GM12873 (cell line): ENCODE measurements at regions not wholly inside any gene's neighbourhood (a gene's known extent, or its start where the extent isn't known, plus 50 kb on each side); places are given as distances from the start of the nearest gene placed in this dataset.
A peak's percentile ranks its signal among the peaks of the same experiment; 100 is the strongest.

ENCODE experiments used
- TF ChIP-seq, protein P1 (sequence below): IDR thresholded peaks from 2 replicates; pipeline ENCODE4 v1.5.1; 2012; ENCODE audit warnings: low read depth, mild to moderate bottlenecking, moderate library complexity, low read length, control low read depth; ENCODE audit not compliant: insufficient read depth; ENCODE audit errors: missing control alignments

DNA sequence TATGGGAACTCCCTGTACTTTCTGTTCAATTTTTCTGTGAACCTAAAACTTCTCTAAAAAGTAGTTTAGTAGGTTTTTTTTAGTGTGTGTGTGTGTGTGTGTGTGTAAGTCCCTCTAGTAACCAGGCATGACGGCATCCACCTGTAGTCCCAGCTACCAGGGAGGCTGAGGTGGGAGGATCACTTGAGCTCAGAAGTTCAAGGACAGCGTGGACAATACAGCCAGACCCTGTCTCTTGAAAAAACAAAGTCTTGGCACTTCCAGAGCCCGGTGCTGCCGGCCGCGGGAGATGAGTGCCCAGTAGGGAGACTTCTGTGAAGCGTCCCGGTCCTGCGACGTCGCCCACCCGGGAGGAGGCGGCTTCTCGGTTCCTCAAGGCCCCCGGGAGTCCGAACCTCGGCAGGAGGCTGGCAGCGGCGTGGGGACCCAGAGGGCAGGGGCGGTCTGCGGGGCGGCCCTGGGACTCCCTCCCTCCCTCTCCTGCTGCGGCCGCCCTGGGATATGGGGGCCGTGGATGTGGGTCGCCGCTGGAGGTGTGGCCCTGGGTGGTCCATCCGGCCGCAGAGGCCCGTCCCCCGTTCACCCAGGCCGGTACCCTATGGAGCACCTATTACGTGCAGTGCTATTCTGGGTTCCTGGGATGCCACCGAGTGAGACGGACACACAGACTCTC is 78.0 kb upstream of the SIRPG start:
- TF ChIP-seq, protein P1, sequence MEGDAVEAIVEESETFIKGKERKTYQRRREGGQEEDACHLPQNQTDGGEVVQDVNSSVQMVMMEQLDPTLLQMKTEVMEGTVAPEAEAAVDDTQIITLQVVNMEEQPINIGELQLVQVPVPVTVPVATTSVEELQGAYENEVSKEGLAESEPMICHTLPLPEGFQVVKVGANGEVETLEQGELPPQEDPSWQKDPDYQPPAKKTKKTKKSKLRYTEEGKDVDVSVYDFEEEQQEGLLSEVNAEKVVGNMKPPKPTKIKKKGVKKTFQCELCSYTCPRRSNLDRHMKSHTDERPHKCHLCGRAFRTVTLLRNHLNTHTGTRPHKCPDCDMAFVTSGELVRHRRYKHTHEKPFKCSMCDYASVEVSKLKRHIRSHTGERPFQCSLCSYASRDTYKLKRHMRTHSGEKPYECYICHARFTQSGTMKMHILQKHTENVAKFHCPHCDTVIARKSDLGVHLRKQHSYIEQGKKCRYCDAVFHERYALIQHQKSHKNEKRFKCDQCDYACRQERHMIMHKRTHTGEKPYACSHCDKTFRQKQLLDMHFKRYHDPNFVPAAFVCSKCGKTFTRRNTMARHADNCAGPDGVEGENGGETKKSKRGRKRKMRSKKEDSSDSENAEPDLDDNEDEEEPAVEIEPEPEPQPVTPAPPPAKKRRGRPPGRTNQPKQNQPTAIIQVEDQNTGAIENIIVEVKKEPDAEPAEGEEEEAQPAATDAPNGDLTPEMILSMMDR = no peak

DNA sequence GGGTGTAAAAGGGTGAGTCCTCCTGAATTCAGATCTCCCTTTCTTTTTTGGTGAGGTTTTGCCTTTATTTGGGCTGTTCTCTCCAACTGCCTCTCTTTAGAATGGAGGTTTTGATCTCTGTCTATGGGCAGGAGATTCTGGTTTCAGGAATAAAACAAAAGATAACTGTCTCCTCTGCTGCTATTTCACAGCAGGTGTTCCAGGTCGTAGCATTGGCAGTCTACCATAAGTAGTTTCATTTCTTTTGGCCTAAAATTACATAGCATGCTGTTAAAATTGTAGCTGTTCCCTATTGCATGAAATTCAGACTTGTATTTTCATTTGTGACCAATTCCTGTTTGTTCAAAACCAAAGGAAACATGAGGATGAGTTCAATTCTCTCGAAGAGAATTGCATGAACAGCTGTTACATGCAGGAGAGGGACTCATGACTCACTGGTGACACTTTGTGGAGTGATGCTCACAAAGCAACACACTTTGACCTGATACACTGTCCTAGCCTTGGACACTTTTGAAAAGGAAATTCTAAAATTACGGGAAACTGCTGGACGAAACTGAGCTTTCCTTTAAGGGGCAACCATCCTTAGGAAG is 76.8 kb upstream of the SIRPG start:
- TF ChIP-seq, protein P1 = peak; percentile 39

DNA sequence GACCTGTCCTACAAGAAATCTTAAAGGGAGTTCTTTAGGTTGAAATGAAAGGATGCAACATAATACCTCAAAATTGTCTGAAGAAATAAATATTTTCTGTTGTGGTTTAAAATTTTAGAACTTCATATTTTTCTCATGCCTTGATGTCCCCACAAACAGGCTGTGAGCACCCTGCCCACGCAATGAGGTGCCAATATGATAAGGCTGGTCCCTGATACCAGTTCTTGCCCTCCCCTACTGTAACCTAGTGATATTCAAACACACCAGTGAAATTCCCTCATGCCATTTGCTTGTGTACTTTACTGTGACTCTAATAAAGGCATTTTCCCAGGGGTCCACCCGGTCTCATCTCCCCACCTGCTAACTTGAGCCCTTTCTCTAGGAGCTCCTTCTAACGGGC is 67.3 kb upstream of the SIRPG start:
- TF ChIP-seq, protein P1 = no peak

DNA sequence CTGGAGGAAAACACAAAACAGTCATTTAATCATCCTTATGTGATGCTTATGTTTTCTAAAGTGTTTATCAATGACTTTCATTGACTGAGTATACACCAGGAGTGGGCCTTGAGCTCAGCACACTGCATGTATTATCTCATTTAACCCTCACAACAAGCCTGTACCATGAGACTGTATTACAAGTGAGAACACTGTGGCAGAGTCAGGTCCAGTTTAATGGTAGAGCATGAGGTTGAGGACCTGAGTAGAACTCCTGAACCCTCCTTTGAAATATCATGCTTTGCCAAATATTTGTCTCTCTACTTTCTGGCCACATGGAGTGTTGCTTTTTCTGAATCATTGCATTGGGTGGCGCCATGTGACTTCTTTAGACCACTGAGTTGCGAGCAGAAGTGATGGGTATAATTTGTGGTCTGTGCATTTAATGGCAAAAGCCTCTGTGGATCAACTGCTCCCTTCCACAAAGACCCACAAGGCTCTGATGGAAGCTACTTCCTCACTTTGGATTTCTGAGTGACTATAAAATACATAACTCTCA is 65.0 kb upstream of the SIRPG start:
- TF ChIP-seq, protein P1 = no peak

DNA sequence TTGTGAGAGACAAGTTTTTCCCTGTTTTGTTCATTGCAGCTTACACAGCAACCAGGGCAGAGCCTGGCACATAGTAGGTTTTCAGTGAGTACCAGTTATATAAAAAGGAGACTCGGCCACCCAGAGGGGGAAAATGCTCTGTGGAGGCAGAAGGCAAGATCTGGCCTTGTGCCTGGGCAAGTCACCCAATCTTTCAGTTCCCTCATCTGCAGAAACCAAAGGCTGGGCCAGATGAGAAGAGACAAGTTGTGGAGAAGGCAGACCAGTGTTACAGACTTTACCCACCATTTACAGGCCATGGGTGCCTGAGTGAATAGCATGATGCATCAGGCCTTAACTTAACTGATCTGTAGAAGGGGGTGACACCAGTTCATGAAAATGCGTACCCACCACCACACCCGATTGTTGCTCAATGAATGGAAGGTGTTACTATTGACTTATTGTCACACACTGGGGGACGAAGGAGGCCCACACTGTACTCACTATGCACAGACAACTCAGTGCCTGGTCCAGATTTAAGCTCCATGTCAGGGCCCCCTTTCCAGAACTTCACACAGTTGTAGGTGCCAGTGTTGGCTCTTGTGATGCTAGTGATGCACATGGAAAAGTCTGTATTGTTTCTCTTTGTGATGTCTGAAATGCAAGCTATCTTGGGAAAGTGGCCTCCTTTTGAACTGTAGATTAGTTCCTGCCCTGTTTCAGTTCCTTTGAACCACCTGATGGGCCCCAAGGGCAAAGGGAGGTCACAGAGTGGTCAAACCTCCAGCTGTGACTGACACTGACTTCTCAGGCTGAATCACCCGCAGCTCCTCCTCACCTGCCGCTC is 64.3 kb upstream of the SIRPG start:
- TF ChIP-seq, protein P1 = no peak

DNA sequence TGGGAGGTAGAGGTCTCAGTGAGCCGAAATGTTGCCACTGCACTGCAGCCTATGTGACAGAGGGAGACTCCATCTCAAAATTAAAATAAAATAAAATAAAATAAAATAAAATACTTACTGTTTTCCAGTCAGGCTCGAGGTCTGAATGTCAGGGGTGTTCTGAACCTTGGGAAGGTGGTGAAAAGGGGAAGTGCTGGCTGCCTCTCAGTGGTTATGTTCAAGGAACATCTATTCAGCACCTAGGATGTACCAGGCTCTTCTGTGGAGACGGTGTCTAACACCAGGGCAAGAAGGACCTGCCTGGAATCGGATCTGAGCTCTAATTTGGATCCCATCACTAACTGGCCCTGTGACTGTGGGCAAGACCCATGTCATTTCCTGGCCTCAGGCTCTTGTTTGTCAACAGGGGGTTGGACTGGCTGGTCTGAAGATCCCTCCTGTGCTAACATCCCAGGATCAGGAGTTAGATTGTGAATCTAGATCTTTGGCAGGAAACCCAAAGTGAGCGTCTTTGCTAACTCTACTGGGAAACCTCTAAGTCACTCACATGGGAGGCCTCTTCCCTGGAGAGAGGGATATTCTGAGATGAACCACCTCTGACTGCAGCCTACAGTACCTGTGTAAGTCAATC is 63.4 kb upstream of the SIRPG start:
- TF ChIP-seq, protein P1 = no peak
